ENCODE measurements at regions not wholly inside any gene's neighbourhood (a gene's known extent, or its start where the extent isn't known, plus 50 kb on each side); places are given as distances from the start of the nearest gene placed in this dataset.
A peak's percentile ranks its signal among the peaks of the same experiment; 100 is the strongest.

GRCh38 chr18:78565240-78565639 is 414.4 kb upstream of the SALL3 start:
- Histone ChIP-seq H3K9ac (ENCODE audit: insufficient read depth, low read depth, low read length) (no peak overlapping the region), H3K27ac (ENCODE audit: extremely low read length, insufficient read depth, low read length) (no peak overlapping the region), H3K79me2 (ENCODE audit: insufficient read depth, low read length) (no peaks in the 10 kb centered on the region), H2AFZ (ENCODE audit: low read length) (no peak overlapping the region), H3K4me2 (ENCODE audit: low read depth, low read length) (no peak overlapping the region), H3K27me3 (ENCODE audit: control insufficient read depth in 1 of 2, insufficient read depth in 2 of 2, low read length in 2 of 2) (no peaks in the 10 kb centered on the region), H4K20me1 (ENCODE audit: insufficient read depth, low read length) (no peaks in the 10 kb centered on the region), H3K4me1 (ENCODE audit: insufficient read depth, low read length) (no peaks in the 10 kb centered on the region), H3K9me3 (ENCODE audit: low read length) (no peaks in the 10 kb centered on the region), H3K4me3 (replicated peaks in 1 of 3; ENCODE audit: insufficient read depth in 1 of 3, low read depth in 2 of 3, low read length in 3 of 3) (no peak overlapping the region), H3K36me3 (replicated peaks in 1 of 2; ENCODE audit: control insufficient read depth in 1 of 2, insufficient read depth in 2 of 2, low read length in 2 of 2) (no peaks in the 10 kb centered on the region)
- DNase-seq (ENCODE audit: low spot score) (no peak), ATAC-seq (no peak), FAIRE-seq (no peak)
- WGBS (ENCODE audit: low lambda C conversion rate): 4% methylated on average over 4 of the region's 5 CpGs
- ChIA-PET POLR2A (no interaction called here), CTCF (ENCODE audit: low intra/inter-chr PET ratio, low total read pairs) (no interaction called here)
- in situ Hi-C loops (cut with HindIII; ENCODE audit: extremely low pct_ligation_motif_present, low pct_unique_long_range_greater_than_20kb) (no loop called here), intact Hi-C loops (cut with micrococcal nuclease; ENCODE audit: unreplicated experiment) (no loop called here)
- no TSS peak for BruUV-seq (replicated peaks)
- peak; percentile 99 for TF ChIP-seq MNT (IDR thresholded peaks at IDR 0.05)
- no peak for TF ChIP-seq NONO (IDR thresholded peaks at IDR 0.05)
- TF ChIP-seq NONO (CRISPR knock-in tag; conservative IDR thresholded peaks at IDR 0.05): no peak

- no peaks in the 10 kb centered on the region for H3K79me2 ChIP-seq (ENCODE audit: insufficient read depth, low read length)
- no peak for FAIRE-seq
- no peaks in the 10 kb centered on the region for H3K27me3 ChIP-seq (ENCODE audit: control insufficient read depth in 1 of 2, insufficient read depth in 2 of 2, low read length in 2 of 2)
- no peak overlapping the region for H2AFZ ChIP-seq (ENCODE audit: low read length)
- 0% methylated on average over 1 of the region's 1 CpG for WGBS (ENCODE audit: low lambda C conversion rate)
- no peak overlapping the region for H3K9ac ChIP-seq (ENCODE audit: insufficient read depth, low read depth, low read length)
- no peak overlapping the region for H3K4me3 ChIP-seq (replicated peaks in 1 of 3; ENCODE audit: insufficient read depth in 1 of 3, low read depth in 2 of 3, low read length in 3 of 3)
- in situ Hi-C loops (cut with HindIII; ENCODE audit: extremely low pct_ligation_motif_present, low pct_unique_long_range_greater_than_20kb): no loop called here
- H4K20me1 ChIP-seq (ENCODE audit: insufficient read depth, low read length): no peaks in the 10 kb centered on the region
- TF ChIP-seq ZNF136 (CRISPR knock-in tag; IDR thresholded peaks at IDR 0.05; ENCODE audit: low read depth) (no peak), MAFF (IDR thresholded peaks at IDR 0.05; ENCODE audit: low read depth, low read length) (peak; percentile 22; the same call in 1 of the 2 replicates), ZBTB1 (CRISPR knock-in tag; IDR thresholded peaks at IDR 0.05; ENCODE audit: borderline replicate concordance) (no peak), MAFK (conservative IDR thresholded peaks at IDR 0.05 in 1 of 2, IDR thresholded peaks at IDR 0.05 in 1 of 2; ENCODE audit: low read length in 2 of 2) (peak; percentile 50 to 64; a peak in 3 of 4 replicates), ZNF101 (CRISPR knock-in tag; IDR thresholded peaks at IDR 0.05; ENCODE audit: borderline replicate concordance, low read depth) (no peak), HMGXB3 (CRISPR knock-in tag; IDR thresholded peaks at IDR 0.05; ENCODE audit: borderline replicate concordance) (no peak), SRF (IDR thresholded peaks at IDR 0.05; ENCODE audit: low read depth, low read length) (no peak)
- intact Hi-C loops (cut with micrococcal nuclease; ENCODE audit: unreplicated experiment): no loop called here
- H3K27ac ChIP-seq (ENCODE audit: extremely low read length, insufficient read depth, low read length): no peak overlapping the region
- DNase-seq (ENCODE audit: low spot score): no peak
- no peak overlapping the region for H3K4me2 ChIP-seq (ENCODE audit: low read depth, low read length)
- no peak for ATAC-seq
- no peaks in the 10 kb centered on the region for H3K9me3 ChIP-seq (ENCODE audit: low read length)
- POLR2A ChIA-PET: no interaction called here
- CTCF ChIA-PET (ENCODE audit: low intra/inter-chr PET ratio, low total read pairs): no interaction called here
- BruUV-seq (replicated peaks): no TSS peak
- H3K4me1 ChIP-seq (ENCODE audit: insufficient read depth, low read length): no peaks in the 10 kb centered on the region
- H3K36me3 ChIP-seq (replicated peaks in 1 of 2; ENCODE audit: control insufficient read depth in 1 of 2, insufficient read depth in 2 of 2, low read length in 2 of 2): no peaks in the 10 kb centered on the region
Observed at GRCh38 chr18:78566065-78566464, 413.6 kb upstream of the SALL3 start.

Measured in HepG2 (cell line).